GM12878 (cell line): ENCODE measurements at regions not wholly inside any gene's neighbourhood (a gene's known extent, or its start where the extent isn't known, plus 50 kb on each side); places are given as distances from the start of the nearest gene placed in this dataset.

Source experiments
- ATAC-seq: fragments of 200-7000 bp; cut with Tn5 transposase; 3 replicates; pipeline ENCODE4 v1.9.1; 2020; ENCODE audit warnings: mild to moderate bottlenecking, moderate library complexity
- BruUV-seq: library from RNA; stranded (reverse); fragments of 400-500 nt; replicated peaks from 2 replicates; lab custom pipeline; 2021; lab: Mats Ljungman, UMichigan
- CTCF ChIA-PET: fragments of 300-600 bp; sonication (Branson Sonifier 250); formaldehyde crosslinking; extraction: SDS; loops from one replicate; lab custom pipeline; 2021; ENCODE audit warnings: inconsistent platforms; lab: Yijun Ruan, JAX
- POLR2A ChIA-PET: fragments of 350-600 bp; formaldehyde crosslinking; extraction: SDS; loops from one replicate; lab custom pipeline; 2021; ENCODE audit warnings: inconsistent platforms; lab: Charles Lee
- RAD21 ChIA-PET: fragments of 300-600 bp; sonication (Branson Sonifier 250); formaldehyde crosslinking; loops from one replicate; lab custom pipeline; 2023; ENCODE audit warnings: antibody characterized with exemption; ENCODE audit not compliant: unreplicated experiment; lab: Charles Lee
- SMC1A ChIA-PET: fragments of 300-600 bp; sonication (Branson Sonifier 250); formaldehyde crosslinking; loops from one replicate; lab custom pipeline; 2023; ENCODE audit not compliant: unreplicated experiment, uncharacterized antibody; lab: Charles Lee
- DNase-seq: peaks from one replicate; pipeline ENCODE4 v3.0.0-alpha.2; 2011; ENCODE audit warnings: low read depth, low spot score
- FAIRE-seq: peaks from 3 replicates; lab custom pipeline; 2011; peaks lifted over from hg19 to GRCh38; lab: Jason Lieb, UNC
- H2AFZ ChIP-seq: 2 replicates; pipeline ENCODE4 v1.6.0; 2011; ENCODE audit warnings: low read depth, low read length, control low read depth; ENCODE audit not compliant: control insufficient read depth
- H3K27ac ChIP-seq: 2 replicates; pipeline ENCODE4 v1.5.1; 2011; ENCODE audit warnings: control low read depth; ENCODE audit not compliant: control insufficient read depth, insufficient read depth
- H3K27me3 ChIP-seq, 2 experiments: replicated peaks in 1 of 2; 2 replicates each; pipeline versions ENCODE4 v1.6.0 to v1.6.1; 2011; ENCODE audit warnings: low read length in 1 of 2; ENCODE audit not compliant: control insufficient read depth in 2 of 2, insufficient read depth in 2 of 2
- H3K36me3 ChIP-seq, 2 experiments: 2 replicates each; pipeline ENCODE4 v1.5.1; 2011; ENCODE audit warnings: low read length in 1 of 2; ENCODE audit not compliant: control insufficient read depth in 2 of 2, insufficient read depth in 2 of 2
- H3K4me1 ChIP-seq: 2 replicates; pipeline ENCODE4 v1.6.1; 2011; ENCODE audit warnings: mild to moderate bottlenecking, low read length, moderate library complexity, mixed read lengths; ENCODE audit not compliant: control insufficient read depth, insufficient read depth
- H3K4me2 ChIP-seq: 2 replicates; pipeline ENCODE4 v1.6.0; 2011; ENCODE audit warnings: control low read depth; ENCODE audit not compliant: control insufficient read depth, insufficient read depth
- H3K4me3 ChIP-seq: fragments of 200-600 bp; sonication (generic); 2 replicates; pipeline ENCODE4 v1.5.1; 2016
- H3K79me2 ChIP-seq: 2 replicates; pipeline ENCODE4 v1.6.0; 2011; ENCODE audit warnings: low read length; ENCODE audit not compliant: control insufficient read depth, insufficient read depth
- H3K9ac ChIP-seq: 2 replicates; pipeline ENCODE4 v1.8.0; 2011; ENCODE audit warnings: low read length, control low read depth, mixed read lengths; ENCODE audit not compliant: control insufficient read depth, insufficient read depth
- H3K9me3 ChIP-seq: replicated peaks from 3 replicates; pipeline ENCODE4 v1.5.1; 2011; ENCODE audit warnings: mild to moderate bottlenecking, low read length; ENCODE audit not compliant: control insufficient read depth, insufficient read depth
- H4K20me1 ChIP-seq: 2 replicates; pipeline ENCODE4 v1.6.0; 2011; ENCODE audit not compliant: control insufficient read depth, insufficient read depth
- CEBPB ChIP-seq, 2 experiments: fragments of 150-350 bp in 1 of 2; IDR thresholded peaks; 2 replicates each; pipeline ENCODE4 v1.6.1; 2012 to 2014; ENCODE audit warnings: low read depth in 2 of 2, low read length in 2 of 2, borderline replicate concordance in 1 of 2, inconsistent platforms in 1 of 2
- DPF2 ChIP-seq: fragments of 450-650 bp; IDR thresholded peaks from 2 replicates; pipeline ENCODE4 v1.6.1; 2017; ENCODE audit warnings: mild to moderate bottlenecking
- MEF2B ChIP-seq: fragments of 450-650 bp; IDR thresholded peaks from 2 replicates; pipeline ENCODE4 v1.6.1; 2018; ENCODE audit warnings: mild to moderate bottlenecking, moderate library complexity; ENCODE audit not compliant: partially characterized antibody, poor library complexity, severe bottlenecking
- MLLT1 ChIP-seq: fragments of 450-650 bp; IDR thresholded peaks from 2 replicates; pipeline ENCODE4 v1.6.1; 2016; ENCODE audit warnings: mild to moderate bottlenecking
- MXI1 ChIP-seq: fragments of 150-350 bp; IDR thresholded peaks from 2 replicates; pipeline ENCODE4 v1.6.1; 2011; ENCODE audit warnings: low read depth, mild to moderate bottlenecking, inconsistent platforms, low read length, improper control_type of control experiment
- SP1 ChIP-seq: IDR thresholded peaks from one replicate; pipeline ENCODE4 v1.6.1; 2011; ENCODE audit warnings: low read depth, low read length
- SRF ChIP-seq, 2 experiments: IDR thresholded peaks; 2 replicates each; pipeline ENCODE4 v1.6.1; 2011; ENCODE audit warnings: low read depth in 2 of 2, low read length in 2 of 2, mild to moderate bottlenecking in 1 of 2, moderate library complexity in 1 of 2
- SUPT20H ChIP-seq: IDR thresholded peaks from 2 replicates; pipeline ENCODE4 v1.6.1; 2011; ENCODE audit warnings: low read depth, mild to moderate bottlenecking, low read length, moderate library complexity, borderline replicate concordance; ENCODE audit not compliant: control insufficient read depth
- TCF12 ChIP-seq: IDR thresholded peaks from 2 replicates; pipeline ENCODE4 v1.6.1; 2011; ENCODE audit warnings: low read depth, mild to moderate bottlenecking, low read length
- WGBS: methylation state at CpG from one replicate; pipeline ENCODE4 v1.1.6; 2016; ENCODE audit warnings: low lambda C conversion rate; ENCODE audit not compliant: insufficient replicate concordance, insufficient coverage; ENCODE audit errors: missing lambda C conversion rate; 5-methylcytosine and 5-hydroxymethylcytosine counted together
- in situ Hi-C: fragments of 300-500 bp; cut with MboI; formaldehyde crosslinking; loops from 9 replicates; pipeline ENCODE4 v1.14.3; 2018; ENCODE audit warnings: mixed read lengths
- intact Hi-C: fragments of 100-400 bp; cut with micrococcal nuclease; formaldehyde crosslinking; loops from one replicate; pipeline ENCODE4 v1.14.2; 2022; ENCODE audit not compliant: unreplicated experiment

GRCh38 chr3:43236008-43236407 lies 50.3 kb upstream of the SNRK start:
- Histone ChIP-seq H2AFZ (no peak overlapping the region), H4K20me1 (no peaks in the 10 kb centered on the region), H3K4me1 (no peaks in the 10 kb centered on the region), H3K4me2 (no peak overlapping the region), H3K4me3 (no peak overlapping the region), H3K9me3 (no peaks in the 10 kb centered on the region), H3K27ac (no peak overlapping the region), H3K36me3 (no peaks in the 10 kb centered on the region), H3K9ac (no peak overlapping the region), H3K79me2 (no peaks in the 10 kb centered on the region), H3K27me3 (peaks cover 0 to 3% of the 10 kb centered on the region in 2 experiments; a peak in 1 of 4 replicates)
- FAIRE-seq, result no peak
- no peak for DNase-seq
- no peak for ATAC-seq
- no peak for TF ChIP-seq TCF12
- TF ChIP-seq SRF (IDR thresholded peaks at IDR 0.05; ENCODE audit: low read depth in 2 of 2, low read length in 2 of 2), result no peak
- TF ChIP-seq SUPT20H, result no peak
- no peak for TF ChIP-seq MLLT1
- no peak for TF ChIP-seq MXI1
- no peak for TF ChIP-seq SP1
- TF ChIP-seq MEF2B, result no peak
- TF ChIP-seq CEBPB (IDR thresholded peaks at IDR 0.05; ENCODE audit: borderline replicate concordance in 1 of 2, low read depth in 2 of 2, low read length in 2 of 2), result no peak
- no peak for TF ChIP-seq DPF2
- WGBS, result 23% methylated on average over 1 of the region's 1 CpG
- intact Hi-C loops, result no loop called here
- POLR2A ChIA-PET, result no interaction called here
- BruUV-seq, result no TSS peak
- in situ Hi-C loops, result no loop called here
- RAD21 ChIA-PET, result no interaction called here
- CTCF ChIA-PET, result interaction anchor here (0.6 to 2.1 kb wide), 2 partner anchors 73 to 261 kb away, joined by 3 to 5 read pairs; no protein-coding TSS in a partner anchor
- SMC1A ChIA-PET, result no interaction called here
